HPDE6-E6E7 (cell line): ENCODE measurements at regions not wholly inside any gene's neighbourhood (a gene's known extent, or its start where the extent isn't known, plus 50 kb on each side); places are given as distances from the start of the nearest gene placed in this dataset.
A peak's percentile ranks its signal among the peaks of the same experiment; 100 is the strongest.
"Not testable (repeated sequence)": the region's sequence is repeated elsewhere in the genome, so short reads cannot be mapped to it uniquely, and the experiment has no call there.

Source experiments
- DNase-seq: peaks from one replicate; pipeline ENCODE4 v3.0.0; 2011; ENCODE audit warnings: missing footprints; ENCODE audit errors: extremely low spot score

- DNase-seq, result not testable (repeated sequence)
Observed at GRCh38 chr7:109905368-109906065, 1185.4 kb upstream of the LRRN3 start.

GRCh38 chr7:109915670-109916069 lies 1175.3 kb upstream of the LRRN3 start:
- DNase-seq, result no peak

- no peak for DNase-seq
Observed at GRCh38 chr7:109926738-109927137, 1164.2 kb upstream of the LRRN3 start.

- DNase-seq, result no peak
Observed at GRCh38 chr7:109930049-109930448, 1160.9 kb upstream of the LRRN3 start.

GRCh38 chr7:109939207-109939606 lies 1151.7 kb upstream of the LRRN3 start:
- DNase-seq, result no peak

GRCh38 chr7:109945820-109946518 lies 1145.0 kb upstream of the LRRN3 start:
- DNase-seq, result no peak

GRCh38 chr7:109950256-109950655 lies 1140.7 kb upstream of the LRRN3 start:
- DNase-seq, result no peak

- DNase-seq, result no peak
Observed at GRCh38 chr7:109950821-109951564, 1139.9 kb upstream of the LRRN3 start.

- no peak for DNase-seq
Observed at GRCh38 chr7:109951565-109951928, 1139.4 kb upstream of the LRRN3 start.

GRCh38 chr7:109955986-109956385 lies 1134.9 kb upstream of the LRRN3 start:
- DNase-seq, result no peak

GRCh38 chr7:109956916-109957315 lies 1134.0 kb upstream of the LRRN3 start:
- no peak for DNase-seq

- DNase-seq, result no peak
Observed at GRCh38 chr7:109963741-109964140, 1127.2 kb upstream of the LRRN3 start.

GRCh38 chr7:109964780-109965179 lies 1126.1 kb upstream of the LRRN3 start:
- peak; percentile 23 for DNase-seq

- DNase-seq, result no peak
Observed at GRCh38 chr7:109967406-109967805, 1123.5 kb upstream of the LRRN3 start.

- DNase-seq, result no peak
Observed at GRCh38 chr7:109983618-109984017, 1107.3 kb upstream of the LRRN3 start.

- no peak for DNase-seq
Observed at GRCh38 chr7:109984729-109985128, 1106.2 kb upstream of the LRRN3 start.

GRCh38 chr7:109986701-109987100 lies 1104.2 kb upstream of the LRRN3 start:
- DNase-seq, result no peak

- no peak for DNase-seq
Observed at GRCh38 chr7:109996411-109996810, 1094.5 kb upstream of the LRRN3 start.

- DNase-seq, result no peak
Observed at GRCh38 chr7:109996927-109997326, 1094.0 kb upstream of the LRRN3 start.

- no peak for DNase-seq
Observed at GRCh38 chr7:109997837-109998236, 1093.1 kb upstream of the LRRN3 start.

GRCh38 chr7:110001254-110001938 lies 1089.5 kb upstream of the LRRN3 start:
- DNase-seq, result no peak

GRCh38 chr7:110003827-110004226 lies 1087.1 kb upstream of the LRRN3 start:
- no peak for DNase-seq
